CD4-positive, alpha-beta T cell treated with Interleukin-17A for 1 hour (primary cell): ENCODE measurements at regions not wholly inside any gene's neighbourhood (a gene's known extent, or its start where the extent isn't known, plus 50 kb on each side); places are given as distances from the start of the nearest gene placed in this dataset.

Source experiments
- DNase-seq: peaks from one replicate; pipeline ENCODE4 v3.0.0-alpha.2; 2020

DNA sequence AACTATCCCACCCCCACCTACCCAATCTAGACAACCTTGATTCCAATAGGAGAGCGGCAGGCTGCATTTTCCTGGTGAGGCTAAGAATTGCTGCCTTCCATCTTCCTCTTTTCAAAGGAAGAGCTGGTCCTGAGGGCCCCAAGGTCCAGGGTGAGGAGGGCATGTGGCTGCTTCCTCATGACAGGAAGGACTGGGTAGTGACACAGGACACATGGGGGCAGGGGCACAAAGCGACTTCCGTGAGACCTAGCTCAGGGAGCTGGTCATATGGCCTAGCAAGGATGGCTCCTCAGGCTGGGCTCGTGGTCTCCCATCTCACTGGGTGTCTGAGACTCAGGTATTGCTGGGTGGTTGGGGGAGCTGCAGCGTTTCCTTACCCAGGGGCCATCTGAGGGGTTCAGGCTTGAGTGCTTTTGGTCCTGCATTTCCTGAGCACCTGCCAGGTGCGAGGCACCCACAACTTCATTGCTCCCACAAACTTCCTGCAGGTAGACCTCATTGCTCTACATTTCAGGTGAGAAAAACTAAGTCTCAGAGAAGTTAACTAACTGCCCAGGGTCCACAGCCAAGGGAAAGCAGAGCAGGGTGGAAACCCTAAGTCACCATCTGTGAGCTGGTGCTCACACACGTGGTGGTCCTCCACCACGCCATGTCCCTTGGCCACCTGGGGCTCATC is 160.0 kb upstream of the TLE3 start:
- DNase-seq: no peak

DNA sequence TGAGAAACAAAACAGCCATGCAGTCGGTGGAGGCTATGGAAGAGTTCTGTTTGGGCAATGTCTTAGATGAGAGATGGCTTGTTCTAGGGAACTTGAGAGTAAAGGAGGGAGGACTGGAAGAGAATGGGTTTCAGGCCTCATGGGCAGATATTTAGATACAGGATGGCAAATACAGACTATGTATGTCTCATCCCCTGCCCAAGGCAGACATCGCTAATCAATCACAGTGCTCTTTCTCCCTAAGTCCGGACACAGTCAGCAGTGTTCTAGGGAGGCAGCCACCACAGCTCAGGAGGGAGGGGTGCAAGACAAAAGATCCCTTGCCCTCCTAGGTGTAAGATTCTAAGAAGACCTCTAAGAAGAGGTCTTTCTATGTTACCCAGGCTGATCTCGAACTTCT is 159.3 kb upstream of the TLE3 start:
- no peak for DNase-seq

DNA sequence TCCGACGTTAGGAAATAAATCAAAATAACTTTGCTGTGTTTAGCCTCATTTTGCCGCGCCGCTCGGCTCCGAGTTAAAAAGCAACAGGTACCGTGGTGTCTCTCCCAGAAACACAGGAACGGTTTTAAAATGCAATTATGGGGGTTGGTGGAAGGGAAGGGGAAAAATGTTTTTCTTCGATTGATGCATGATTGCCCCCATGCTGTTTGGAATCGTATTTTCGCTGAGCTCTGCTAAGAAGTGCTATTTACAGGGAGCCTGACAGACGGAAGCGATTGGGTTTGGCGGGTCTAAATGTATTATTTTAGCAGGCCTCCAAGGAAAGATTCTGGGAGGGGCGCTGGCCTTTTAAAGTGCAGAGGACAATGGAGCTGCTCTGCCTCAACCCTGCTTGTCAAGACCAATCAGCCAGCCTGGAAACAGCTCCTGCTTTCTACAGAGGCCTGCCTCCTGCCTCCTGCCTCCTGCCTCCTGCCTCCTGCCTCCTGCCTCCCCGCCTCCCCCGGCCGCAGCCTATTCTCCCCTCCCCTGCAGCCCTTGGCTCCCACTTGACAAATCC is 156.7 kb upstream of the TLE3 start:
- no peak for DNase-seq

DNA sequence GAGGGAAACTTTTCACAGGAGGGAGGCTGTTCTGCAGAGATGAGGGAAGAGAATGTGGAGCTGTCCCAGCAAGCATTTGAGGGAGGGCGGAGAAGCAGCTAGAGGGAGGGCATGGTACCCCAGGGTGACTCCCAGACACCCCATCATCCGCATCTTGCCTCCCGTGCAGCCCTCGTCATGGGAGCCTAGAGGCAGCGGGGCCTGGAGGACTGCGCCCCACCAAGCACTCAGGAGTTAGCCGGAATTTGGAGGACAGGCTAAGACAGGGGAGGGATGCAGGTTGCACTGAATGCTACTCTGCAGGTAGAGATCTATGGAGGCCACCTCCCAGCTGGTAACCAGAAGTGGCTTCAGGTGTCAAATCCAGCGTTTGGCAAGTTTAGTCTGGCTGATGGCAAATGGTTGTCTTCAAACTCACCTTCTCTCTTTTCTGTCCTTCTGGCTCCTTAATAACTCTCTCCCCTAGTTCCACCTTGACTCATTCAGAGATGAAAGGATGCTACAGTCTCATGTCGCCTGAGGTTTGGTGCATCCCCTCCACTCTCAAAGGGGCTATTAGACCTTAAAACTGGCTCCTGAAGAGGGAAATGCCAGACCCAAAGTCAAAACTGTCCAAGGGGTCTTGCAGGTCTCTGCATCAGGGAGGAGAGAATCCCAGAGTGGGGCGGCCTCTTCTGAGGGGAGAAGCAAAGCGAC is 155.9 kb upstream of the TLE3 start:
- no peak for DNase-seq

DNA sequence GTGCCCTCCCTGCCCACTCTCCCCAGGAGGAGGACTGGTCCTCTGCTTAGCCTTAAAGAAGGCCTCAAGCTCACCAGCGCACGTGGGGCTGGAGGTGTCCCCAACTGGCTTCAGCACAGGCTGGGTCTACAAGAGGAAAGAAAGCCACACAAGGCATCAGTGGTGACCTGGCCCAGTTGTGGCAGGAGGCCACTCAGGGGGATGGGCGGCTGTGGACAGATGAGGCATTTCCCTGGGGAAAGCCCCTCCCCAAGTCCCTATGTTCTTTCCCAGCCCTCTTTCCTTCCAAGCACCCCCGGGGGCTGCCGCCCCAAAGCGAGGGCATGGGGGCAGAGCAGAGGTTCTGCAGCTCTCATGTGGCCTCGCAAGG is 155.2 kb upstream of the TLE3 start:
- no peak for DNase-seq

DNA sequence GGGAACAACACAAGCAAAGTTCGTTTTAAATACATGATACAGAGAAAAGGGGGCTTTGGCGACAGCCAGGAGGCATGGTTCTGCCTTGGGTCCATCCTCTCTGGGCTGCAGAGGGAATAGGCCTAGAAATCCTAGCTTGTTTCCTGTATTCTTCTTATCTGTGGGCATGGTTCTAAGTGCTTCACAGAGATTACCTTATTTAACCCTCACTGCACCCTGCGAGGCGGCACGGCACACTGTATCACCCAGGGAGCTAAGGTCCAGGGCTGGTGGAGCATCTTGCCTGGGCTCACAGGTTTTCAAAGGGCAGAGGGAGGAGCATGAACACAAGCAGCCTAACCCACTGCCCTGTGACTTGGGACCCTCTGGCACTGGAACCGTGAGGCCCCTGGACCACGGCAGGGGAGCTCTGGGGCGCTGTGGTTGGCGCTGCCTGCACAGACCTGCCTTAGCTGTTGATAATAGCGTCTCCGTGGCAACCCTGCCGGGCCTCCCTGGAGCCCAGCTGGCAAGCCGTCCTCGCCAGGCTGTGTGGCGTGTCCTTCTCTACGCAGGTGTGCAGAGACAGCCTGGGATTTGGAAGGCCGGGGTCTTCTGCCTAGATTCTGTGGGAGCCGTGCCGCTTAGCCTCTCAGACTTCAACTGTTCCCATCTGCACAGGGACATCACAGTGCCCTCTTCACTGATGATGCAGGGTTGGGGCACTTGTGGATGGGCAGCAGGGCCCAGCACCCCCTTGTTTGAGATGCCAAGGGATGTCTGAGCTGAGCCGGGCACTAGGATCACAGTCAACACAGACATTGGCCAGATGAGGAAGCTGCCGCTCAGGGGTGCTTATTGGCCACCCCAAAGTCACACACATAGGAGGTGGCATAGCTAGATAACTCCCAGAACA is 154.6 kb upstream of the TLE3 start:
- no peak for DNase-seq

DNA sequence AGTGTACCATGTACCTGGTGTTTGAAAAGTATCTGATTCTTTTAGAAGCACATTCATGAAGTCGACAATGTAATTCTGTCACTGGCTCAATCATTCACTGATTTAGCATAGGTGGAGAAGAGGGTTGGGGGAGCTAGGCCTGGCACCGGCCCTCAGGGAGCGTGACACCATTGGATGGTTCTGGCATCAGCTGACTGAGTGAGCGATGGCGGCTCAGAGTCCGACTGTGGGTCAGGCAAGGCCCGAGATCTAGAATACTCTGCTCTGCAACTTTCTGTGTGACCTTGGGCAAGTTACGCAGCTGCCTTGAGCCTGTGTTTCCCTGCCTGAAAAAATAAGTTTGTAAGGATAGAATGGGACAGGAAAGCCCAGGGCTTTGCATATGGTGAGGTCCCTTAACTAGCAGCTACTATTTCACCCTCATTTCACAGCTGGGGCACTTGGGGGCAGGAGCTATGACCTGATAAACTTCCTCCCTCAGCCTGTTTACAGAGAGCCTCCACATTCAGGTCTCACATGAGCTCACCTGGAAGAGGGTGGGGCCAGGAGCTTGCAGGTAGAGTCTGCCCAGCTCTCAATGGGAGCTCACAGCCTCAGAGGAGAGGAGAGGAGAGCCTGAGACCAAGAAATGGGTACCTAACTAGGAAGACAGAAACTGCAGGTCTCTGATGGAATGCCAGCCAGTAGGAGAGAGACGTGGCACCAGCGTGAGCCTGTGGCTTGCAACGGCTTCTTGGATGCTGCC is 153.7 kb upstream of the TLE3 start:
- DNase-seq: no peak

DNA sequence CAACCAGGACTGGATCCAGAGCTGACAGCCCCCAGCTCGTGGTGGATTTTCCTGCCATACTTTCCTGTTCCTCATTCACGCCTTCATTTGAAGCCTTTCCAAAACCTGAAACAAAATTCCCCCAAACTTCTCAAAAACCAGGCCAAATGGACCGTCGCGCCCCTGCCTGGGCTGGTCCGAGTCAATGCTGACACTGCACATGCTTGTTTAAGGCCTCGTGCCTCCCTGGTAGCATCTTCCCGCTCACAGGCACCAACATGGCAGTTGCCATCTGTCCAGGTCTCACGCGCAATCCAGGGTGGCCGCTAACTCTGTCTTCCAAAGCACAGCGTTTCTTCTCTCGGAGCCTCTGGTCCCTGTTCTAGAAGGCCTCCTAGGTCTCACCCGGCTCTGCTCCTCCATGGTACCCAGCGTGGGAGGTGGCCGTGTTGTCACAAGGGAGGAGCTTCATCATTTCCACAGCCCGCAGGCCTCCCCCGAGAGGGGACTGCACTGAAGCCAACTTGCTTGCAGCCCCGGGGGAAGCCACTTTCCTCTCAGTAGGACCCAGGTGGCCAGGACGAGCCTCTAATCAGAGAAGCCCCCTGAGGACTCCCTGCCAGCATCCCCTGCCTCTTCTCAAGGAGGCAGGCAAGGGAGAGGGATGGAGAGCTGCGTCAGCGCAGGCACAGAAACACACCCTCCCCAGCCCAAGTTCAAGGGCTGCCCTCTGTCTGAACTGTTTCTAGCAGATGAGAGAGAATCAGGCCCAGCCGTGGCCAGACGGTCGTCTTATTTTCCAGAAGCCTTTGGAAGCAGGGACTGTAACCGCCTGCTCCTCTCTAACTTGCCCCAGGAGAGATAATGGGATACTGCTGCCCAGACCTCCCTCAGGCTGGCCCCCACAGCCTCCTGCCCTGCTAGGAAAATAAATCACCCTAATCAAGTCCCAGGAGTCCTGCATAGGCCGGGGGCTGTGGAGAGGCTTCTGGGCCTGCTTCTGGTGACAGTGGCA is 152.8 kb upstream of the TLE3 start:
- no peak for DNase-seq

DNA sequence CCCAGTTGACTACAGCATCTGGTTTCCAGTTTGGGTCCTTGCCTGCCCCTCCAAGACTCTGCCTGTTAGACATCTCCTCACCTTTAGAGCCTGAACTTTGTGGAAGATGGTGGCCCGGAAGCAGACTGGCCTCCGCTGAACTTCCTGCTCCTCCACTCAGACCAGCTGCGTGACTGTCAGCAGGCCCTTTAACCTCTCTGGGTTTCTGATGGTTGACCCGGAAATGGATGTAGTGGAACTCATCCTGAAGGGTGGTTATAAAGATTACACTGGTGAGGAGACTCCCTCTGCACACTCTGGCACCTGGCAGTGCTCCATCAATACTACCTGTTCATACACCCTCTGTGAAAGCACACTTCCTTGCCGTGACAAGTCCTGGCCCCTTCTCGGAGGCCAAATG is 151.9 kb upstream of the TLE3 start:
- DNase-seq: no peak

DNA sequence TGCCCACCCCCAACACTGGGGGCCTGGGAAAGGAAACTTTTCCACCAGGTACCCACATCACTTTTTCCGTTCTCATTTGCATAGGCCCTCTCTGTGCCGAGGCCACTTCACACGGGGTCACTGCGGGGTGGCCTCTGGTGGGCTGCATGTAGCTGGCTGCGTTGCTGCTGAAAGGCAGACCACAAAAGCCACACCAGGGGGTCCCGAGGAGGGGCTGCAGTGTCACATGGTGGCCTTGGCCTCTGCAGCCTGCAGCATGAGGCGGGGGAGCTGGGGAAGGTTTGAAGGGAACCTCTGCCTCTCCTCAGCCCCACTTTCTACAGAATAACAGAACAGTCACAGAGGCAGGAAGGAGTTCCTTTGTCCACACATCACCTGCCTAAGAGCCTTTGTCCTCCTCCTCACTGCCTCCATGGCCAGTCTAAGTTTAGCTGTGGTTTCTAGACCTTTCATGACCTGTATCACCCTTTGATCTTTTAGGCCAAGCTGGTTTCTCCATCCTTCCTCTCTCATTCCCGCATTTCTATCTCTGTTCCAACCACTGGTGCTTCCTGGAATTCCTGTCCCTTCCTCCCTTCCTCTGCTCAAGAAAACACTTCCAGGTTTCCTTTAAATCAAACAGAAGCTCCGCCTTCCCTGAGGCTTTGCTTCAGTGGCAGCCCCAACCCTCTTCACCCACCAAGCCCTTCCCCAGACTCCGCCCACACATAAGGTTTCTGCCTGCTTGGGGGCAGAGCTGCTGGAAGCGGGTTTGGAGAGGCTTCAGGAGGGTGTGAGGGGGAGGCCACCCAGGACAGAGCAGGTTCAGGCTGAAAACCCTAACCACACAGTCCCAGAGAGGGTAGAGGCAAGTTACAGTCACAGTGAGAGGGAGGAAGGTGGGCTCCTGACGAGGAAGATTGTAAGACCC is 150.7 kb upstream of the TLE3 start:
- no peak for DNase-seq

DNA sequence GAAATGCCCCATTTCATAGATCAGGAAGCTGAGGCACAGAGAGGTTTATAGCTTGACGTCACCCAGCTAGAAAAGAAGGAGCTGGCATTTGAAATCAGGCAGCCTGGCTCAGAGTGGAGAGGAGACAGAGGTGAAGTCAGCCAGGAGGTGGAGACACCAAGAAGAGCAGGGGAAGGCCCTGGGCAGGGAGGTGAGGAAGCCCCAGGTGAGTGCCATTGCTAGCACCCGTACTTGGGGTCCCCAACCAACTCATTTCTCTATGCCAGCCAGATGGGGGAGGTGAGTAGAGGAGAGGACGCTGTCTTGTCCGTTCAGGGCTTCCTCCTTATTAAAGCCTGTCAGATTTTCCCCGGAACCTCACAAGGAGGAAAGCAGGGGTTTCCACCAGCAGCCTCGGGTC is 149.6 kb upstream of the TLE3 start:
- no peak for DNase-seq

DNA sequence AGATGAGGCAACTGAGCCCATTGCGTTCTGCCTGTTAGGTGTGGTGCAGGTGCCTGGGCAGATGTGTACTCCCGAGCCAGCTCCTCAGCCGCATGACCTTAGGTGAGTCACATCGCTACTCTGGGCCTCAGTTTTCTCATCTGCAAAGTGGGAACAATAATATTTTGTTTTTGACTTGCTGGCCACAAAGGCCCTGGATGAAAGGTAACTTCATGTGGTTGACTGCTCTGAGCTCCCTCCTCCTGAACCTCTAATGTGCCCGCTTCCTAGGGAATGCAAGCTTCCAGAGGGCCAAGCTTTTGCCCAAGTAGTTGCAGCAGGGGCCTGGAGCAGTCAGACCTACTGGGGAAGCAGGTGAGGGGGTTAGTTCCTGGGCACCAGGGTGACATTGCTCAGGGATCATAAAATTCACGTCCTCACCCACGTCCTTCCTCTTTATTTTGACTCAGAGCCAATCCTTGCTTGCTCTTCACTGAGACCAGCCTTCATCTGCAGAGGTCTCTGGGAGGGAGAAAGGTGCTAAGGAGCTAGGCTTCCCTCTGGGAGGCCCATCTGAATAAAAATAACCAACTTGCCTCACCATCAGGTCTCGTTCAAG is 149.0 kb upstream of the TLE3 start:
- DNase-seq: no peak

DNA sequence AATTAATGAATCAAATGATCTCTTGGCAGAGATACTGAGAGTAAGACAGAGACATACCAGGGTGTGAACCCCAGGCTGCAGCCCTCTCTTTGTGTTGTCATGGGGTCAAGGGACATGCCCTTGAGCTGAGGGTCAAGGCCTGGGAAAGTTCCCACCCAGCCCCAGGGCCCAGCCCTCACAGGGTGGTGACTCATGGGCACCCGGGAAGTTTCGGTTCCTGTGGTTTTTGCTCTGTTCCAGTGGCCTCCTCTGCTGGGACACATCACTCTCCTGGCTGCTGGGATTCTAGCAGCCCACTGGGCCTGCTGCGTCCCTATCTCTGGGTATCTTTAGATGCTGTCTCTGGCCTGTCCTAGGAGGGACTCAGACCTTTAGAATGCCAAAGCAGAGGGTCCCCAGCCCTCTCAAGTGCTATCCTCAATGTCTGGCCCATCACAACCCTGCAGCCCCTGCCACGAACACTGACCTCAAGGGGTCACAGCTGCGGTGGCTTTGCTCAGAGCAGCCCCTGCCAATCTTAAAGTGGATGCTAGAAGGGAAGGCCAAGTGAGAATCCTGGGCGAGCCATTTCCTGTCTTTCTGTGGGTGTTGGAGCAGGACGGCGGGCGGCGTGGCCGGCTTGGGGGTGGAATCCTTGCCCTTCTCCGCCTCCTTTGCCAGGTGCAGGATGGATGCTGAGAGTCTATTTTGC is 148.4 kb upstream of the TLE3 start:
- no peak for DNase-seq

DNA sequence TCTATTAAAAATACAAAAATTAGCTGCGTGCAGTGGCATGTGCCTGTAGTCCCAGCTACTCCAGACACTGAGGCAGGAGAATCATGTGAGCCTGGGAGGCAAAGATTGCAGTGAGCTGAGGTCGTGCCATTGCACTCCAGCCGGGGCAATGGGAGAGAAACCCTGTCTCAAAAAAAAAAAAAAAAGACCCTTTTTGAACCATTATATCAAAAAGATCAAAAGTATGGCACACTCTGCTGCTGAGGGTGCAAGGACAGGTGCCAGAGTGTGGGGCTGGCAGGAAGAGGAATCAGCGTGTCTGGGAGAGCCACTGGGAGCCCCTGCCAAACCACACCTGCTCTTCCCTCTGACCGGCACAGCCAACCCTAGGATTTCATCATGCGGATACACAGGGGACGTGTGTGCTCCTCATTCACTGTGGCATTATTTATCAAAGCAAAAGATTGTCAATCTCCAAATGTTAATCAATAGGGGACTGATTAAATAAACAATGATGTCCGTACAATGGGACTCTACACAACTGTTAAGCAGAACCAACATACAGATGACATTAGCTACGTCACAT is 147.3 kb upstream of the TLE3 start:
- no peak for DNase-seq

DNA sequence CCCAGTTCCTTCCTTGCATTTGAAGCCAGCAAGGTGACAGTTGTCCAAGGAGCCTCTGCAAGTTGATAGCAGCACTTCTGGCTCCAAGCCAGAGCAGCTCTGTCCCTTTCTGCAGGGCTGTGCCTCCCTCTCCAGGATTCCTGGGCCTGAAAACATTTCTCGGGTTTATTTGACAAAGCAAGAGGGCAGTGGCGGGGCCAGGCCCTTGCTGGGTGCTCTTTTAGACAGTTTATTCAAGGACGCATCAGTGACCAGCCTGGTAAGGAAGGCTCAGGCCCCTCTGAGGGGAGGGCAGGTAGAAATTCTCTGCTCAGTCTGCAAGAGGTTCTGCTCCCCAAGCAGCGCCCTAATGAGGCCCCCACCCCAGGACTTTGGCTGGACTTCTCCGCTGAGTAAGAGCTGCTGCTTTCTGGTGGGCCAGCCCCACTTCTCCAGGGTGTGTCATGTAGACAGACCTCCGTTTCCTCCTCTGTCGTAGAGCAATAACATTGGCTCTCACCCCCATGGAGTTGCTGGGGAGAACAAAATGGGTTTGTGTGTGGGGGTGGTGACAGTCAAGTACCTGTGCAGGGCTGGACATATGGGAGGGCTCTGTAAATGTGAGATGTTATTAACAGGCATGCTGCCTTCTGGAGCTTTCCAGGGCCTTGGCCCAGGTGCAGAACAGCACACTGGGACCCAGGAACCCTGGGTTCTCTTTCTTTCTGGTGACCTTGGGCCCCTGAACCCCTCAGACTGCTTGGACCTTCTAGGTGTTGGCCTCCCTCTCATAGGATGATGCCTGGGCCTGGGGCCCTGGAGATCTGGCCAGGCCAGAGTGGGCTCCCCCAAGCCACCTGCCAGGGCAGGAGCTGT is 146.2 kb upstream of the TLE3 start:
- DNase-seq: no peak

DNA sequence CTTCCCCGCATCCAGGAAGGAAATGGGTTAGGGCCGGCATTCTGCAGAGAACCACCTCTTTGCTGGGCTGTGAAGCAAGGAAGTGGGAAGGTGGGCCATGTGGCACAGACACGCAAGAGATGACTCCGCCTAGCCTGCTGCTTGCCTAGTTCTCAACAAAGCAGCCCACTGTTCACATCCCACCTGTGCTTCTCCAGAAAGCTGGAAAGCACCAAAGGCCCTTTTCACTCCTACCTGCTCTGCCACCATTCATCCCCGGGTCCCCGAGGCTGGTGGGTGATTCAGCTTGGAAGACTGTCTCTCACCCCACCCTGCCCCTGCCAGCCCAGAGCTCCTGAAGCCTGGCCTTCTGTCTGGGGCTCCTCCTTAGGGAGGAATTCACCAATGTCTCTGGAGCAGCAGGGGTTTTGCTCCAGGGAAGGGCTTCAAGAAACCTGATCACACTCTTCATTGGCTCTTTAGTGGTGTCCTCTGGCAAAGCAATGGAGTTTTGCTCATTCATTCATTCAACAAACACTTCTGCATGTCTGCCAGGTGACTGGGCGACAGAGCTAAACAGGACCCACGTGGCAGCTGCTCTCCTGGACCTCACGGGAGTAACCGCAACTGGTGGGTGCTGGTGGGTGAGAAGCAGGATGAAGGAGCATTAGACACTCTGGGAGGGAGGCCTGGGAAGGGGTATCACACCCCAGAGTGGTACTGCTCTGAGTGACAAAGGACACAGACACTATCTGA is 145.4 kb upstream of the TLE3 start:
- DNase-seq: no peak

DNA sequence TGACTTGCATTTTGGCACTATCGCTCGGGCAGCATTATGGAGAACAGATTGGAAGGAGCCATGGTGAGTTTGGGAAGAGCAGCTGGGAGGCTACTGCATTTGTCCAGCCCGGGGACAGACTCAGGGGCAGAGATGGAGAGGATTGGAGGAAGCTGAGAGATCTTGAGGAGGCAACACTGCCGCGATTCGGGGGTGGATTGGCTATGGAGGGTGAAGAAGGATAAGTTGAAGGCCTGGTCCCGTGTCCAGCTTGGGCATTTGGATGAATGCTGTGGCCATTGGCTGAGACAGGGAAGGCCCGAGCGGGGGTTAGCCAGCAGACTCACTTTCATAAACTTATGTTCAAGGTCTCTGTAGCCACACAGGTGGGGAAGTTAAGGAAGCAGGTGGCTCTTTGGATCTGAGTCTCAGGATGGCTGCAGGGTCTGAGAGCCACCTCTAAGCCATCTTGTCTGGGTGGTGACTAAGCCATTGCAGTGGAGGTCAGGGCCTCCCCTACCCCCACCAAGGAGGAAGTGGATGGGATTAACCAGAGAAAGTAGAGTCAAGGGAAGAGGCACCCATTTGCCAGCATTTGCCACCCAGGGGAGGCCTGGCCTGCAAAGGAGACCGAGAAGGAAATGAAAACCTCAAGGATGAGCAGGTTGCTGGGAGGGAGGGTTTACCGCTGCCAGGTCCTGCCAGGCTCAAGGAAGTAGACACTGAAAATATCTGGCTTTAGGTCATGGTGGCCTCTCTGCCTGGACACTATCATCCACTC is 144.0 kb upstream of the TLE3 start:
- no peak for DNase-seq
